Naive thymus-derived CD4-positive, alpha-beta T cell (primary cell): ENCODE measurements at regions not wholly inside any gene's neighbourhood (a gene's known extent, or its start where the extent isn't known, plus 50 kb on each side); places are given as distances from the start of the nearest gene placed in this dataset.
"Not testable (repeated sequence)": the region's sequence is repeated elsewhere in the genome, so short reads cannot be mapped to it uniquely, and the experiment has no call there.

Experiments
- ATAC-seq: fragments of 150-1000 bp; cut with Tn5 transposase; 2 replicates; pipeline ENCODE4 v1.10.0; 2021; ENCODE audit warnings: mild to moderate bottlenecking, moderate library complexity
- CTCF ChIA-PET: fragments of 350-600 bp; sonication (Branson Sonifier 250); formaldehyde crosslinking; loops from one replicate; lab custom pipeline; 2021; ENCODE audit warnings: antibody characterized with exemption; lab: Charles Lee
- POLR2A ChIA-PET: fragments of 350-600 bp; sonication (Branson Sonifier 250); formaldehyde crosslinking; loops from one replicate; lab custom pipeline; 2021; ENCODE audit warnings: antibody characterized with exemption, inconsistent platforms; lab: Charles Lee
- DNase-seq, 9 donors: peaks; one replicate each; pipeline versions ENCODE4 v3.0.0 to v3.0.0-alpha.2; 2020 to 2022; ENCODE audit warnings: mixed read lengths in 1 of 9
- H3K27ac ChIP-seq: one replicate; pipeline ENCODE4 v1.7.0; 2013; ENCODE audit warnings: mild to moderate bottlenecking, low read depth, low read length, moderate library complexity
- H3K27me3 ChIP-seq, 2 donors: one replicate each; pipeline ENCODE4 v1.7.0; 2013; ENCODE audit warnings: low read length in 2 of 2, mild to moderate bottlenecking in 2 of 2, moderate library complexity in 2 of 2; ENCODE audit not compliant: control insufficient read depth in 2 of 2, insufficient read depth in 2 of 2
- H3K36me3 ChIP-seq, 3 experiments: 1 replicate in 2 of 3; 2 replicates in 1 of 3; pipeline ENCODE4 v1.7.0; 2013; ENCODE audit warnings: low read length in 3 of 3, mild to moderate bottlenecking in 3 of 3, moderate library complexity in 1 of 3; ENCODE audit not compliant: insufficient read depth in 3 of 3, control insufficient read depth in 2 of 3
- H3K4me1 ChIP-seq, 2 donors: one replicate each; pipeline ENCODE4 v1.7.0; 2013; ENCODE audit warnings: low read length in 2 of 2, mild to moderate bottlenecking in 2 of 2, moderate library complexity in 1 of 2; ENCODE audit not compliant: control insufficient read depth in 2 of 2, insufficient read depth in 2 of 2
- H3K4me3 ChIP-seq: 2 replicates; pipeline ENCODE4 v1.7.0; 2013; ENCODE audit warnings: mild to moderate bottlenecking, low read length
- H3K9me3 ChIP-seq, 3 experiments: 1 replicate in 2 of 3; 2 replicates in 1 of 3; pipeline ENCODE4 v1.7.0; 2013; ENCODE audit warnings: low read length in 3 of 3; ENCODE audit not compliant: control insufficient read depth in 2 of 3
- H3K27ac Mint-ChIP-seq, 9 donors: one replicate each; pipeline ENCODE4 v1.8.0; 2020 to 2022; ENCODE audit warnings: mixed read lengths in 9 of 9, mild to moderate bottlenecking in 8 of 9, moderate library complexity in 5 of 9, inconsistent platforms in 2 of 9
- H3K27me3 Mint-ChIP-seq, 5 donors: one replicate each; pipeline ENCODE4 v1.8.0; 2021 to 2022; ENCODE audit warnings: mixed read lengths in 5 of 5, mild to moderate bottlenecking in 1 of 5
- H3K36me3 Mint-ChIP-seq, 5 donors: one replicate each; pipeline ENCODE4 v1.8.0; 2020 to 2022; ENCODE audit warnings: mixed read lengths in 5 of 5, mild to moderate bottlenecking in 3 of 5, inconsistent platforms in 1 of 5
- H3K4me1 Mint-ChIP-seq, 7 donors: one replicate each; pipeline ENCODE4 v1.8.0; 2020 to 2022; ENCODE audit warnings: mixed read lengths in 7 of 7, mild to moderate bottlenecking in 3 of 7, inconsistent platforms in 1 of 7
- H3K4me3 Mint-ChIP-seq, 10 donors: one replicate each; pipeline ENCODE4 v1.8.0; 2020 to 2022; ENCODE audit warnings: mild to moderate bottlenecking in 10 of 10, mixed read lengths in 10 of 10, moderate library complexity in 6 of 10, inconsistent platforms in 2 of 10
- H3K9me3 Mint-ChIP-seq, 11 donors: one replicate each; pipeline ENCODE4 v1.8.0; 2020 to 2022; ENCODE audit warnings: mixed read lengths in 11 of 11, mild to moderate bottlenecking in 4 of 11, inconsistent platforms in 1 of 11, moderate library complexity in 1 of 11
- intact Hi-C, 2 donors: fragments of 100-400 bp; cut with micrococcal nuclease; formaldehyde crosslinking; loops; one replicate each; pipeline ENCODE4 v1.15.1; 2023

DNA sequence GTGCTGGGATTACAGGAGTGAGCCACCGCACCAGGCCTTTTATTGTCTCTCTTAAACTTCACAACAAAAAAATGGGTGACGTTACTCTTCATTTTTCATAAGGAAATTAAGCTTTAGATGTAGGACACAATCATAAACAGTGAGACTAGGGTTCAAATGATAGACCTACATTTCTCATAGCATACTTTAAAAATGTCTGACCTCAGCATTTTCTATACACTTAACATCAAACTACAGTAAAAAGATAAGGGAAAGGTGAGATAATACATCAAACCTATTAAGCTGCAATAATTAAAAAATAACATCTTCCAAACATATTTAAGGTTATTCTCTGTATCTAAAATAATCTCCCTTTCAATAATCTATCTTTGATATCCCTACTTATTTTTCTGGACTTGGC, 914.2 kb downstream of the FAM181B start:
- Mint-ChIP-seq H3K36me3 (no peaks in the 10 kb centered on the region), H3K4me3 (no peak overlapping the region), H3K27ac (no peak overlapping the region), H3K4me1 (peaks cover 0 to 14% (median 7%) of the 10 kb centered on the region in 7 donors), H3K9me3 (no peaks in the 10 kb centered on the region), H3K27me3 (no peaks in the 10 kb centered on the region)
- ATAC-seq (no peak), DNase-seq (no peak)
- Histone ChIP-seq H3K27ac (no peak overlapping the region), H3K27me3 (no peaks in the 10 kb centered on the region), H3K9me3 (no peaks in the 10 kb centered on the region), H3K36me3 (no peaks in the 10 kb centered on the region), H3K4me3 (no peak overlapping the region), H3K4me1 (no peaks in the 10 kb centered on the region)
- intact Hi-C loops = no loop called here
- POLR2A ChIA-PET = no interaction called here
- CTCF ChIA-PET = no interaction called here

DNA sequence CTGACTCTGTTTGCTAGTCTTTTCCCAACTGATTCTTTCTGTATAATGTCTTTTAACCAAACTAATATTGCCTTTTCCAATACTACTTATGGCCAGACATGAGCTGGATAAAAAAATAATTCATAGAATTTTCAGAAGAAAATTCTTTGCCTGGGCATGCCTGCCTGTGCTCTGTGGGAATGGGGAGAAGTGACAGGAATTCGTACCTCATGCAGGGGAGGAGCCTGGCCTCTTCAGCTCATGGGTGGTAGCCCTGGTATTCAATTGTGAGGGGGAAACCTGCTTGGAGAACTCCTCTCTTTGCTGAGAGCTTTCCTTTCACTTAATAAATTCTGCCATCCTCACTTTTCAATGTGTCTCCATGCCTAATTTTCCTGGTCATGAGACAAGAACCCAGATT, 928.8 kb downstream of the FAM181B start:
- Mint-ChIP-seq H3K27ac (no peak overlapping the region), H3K36me3 (peaks cover 0 to 4% (median 4%) of the 10 kb centered on the region in 5 donors), H3K4me3 (no peak overlapping the region), H3K27me3 (no peaks in the 10 kb centered on the region), H3K4me1 (peaks cover 0 to 12% (median 0%) of the 10 kb centered on the region in 7 donors), H3K9me3 (peaks cover 2 to 11% (median 5%) of the 10 kb centered on the region in 11 donors)
- Histone ChIP-seq H3K27me3 (no peaks in the 10 kb centered on the region), H3K36me3 (no peaks in the 10 kb centered on the region), H3K4me1 (no peaks in the 10 kb centered on the region), H3K9me3 (no peaks in the 10 kb centered on the region), H3K4me3 (no peak overlapping the region), H3K27ac (no peak overlapping the region)
- ChIA-PET POLR2A (interaction anchor here (0.6 kb wide), 1 partner anchor 14 kb away, joined by 6 read pairs; no protein-coding TSS in a partner anchor), CTCF (no interaction called here)
- DNase-seq (no peak), ATAC-seq (no peak)
- intact Hi-C loops = no loop called here

GRCh38 chr11:81802591-81802990, 931.1 kb downstream of the FAM181B start:
- Histone ChIP-seq H3K4me3 (no peak overlapping the region), H3K36me3 (no peaks in the 10 kb centered on the region), H3K4me1 (no peaks in the 10 kb centered on the region), H3K9me3 (no peaks in the 10 kb centered on the region), H3K27ac (no peak overlapping the region), H3K27me3 (no peaks in the 10 kb centered on the region)
- Mint-ChIP-seq H3K27ac (no peak overlapping the region), H3K9me3 (peaks cover 2 to 13% (median 6%) of the 10 kb centered on the region in 11 donors), H3K4me1 (peaks cover 0 to 25% (median 0%) of the 10 kb centered on the region in 7 donors), H3K4me3 (no peak overlapping the region), H3K27me3 (no peaks in the 10 kb centered on the region), H3K36me3 (peaks cover 0 to 10% (median 4%) of the 10 kb centered on the region in 5 donors)
- intact Hi-C loops = no loop called here
- DNase-seq (no peak), ATAC-seq (no peak)
- CTCF ChIA-PET = no interaction called here
- POLR2A ChIA-PET = no interaction called here

DNA sequence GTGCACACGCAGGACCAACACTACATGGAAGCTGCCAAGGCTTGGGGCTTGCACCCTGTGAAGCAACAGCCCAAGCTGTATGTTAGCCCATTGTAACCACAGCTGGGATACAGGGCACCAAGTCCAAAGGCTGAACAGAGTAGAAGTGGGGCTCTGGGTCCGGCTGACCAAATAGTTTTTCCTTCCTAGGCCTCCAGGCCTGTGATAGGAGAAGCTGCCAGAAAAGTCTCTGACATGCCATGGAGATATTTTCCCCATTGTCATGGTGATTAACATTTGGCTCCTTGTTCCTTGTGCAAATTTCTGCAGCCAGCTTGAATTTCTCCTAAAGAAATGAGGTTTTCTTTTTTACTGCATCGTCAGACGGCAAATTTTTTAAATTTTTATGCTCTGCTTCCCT, 941.2 kb downstream of the FAM181B start:
- CTCF ChIA-PET = no interaction called here
- no peaks in the 10 kb centered on the region for H3K27me3 Mint-ChIP-seq
- intact Hi-C loops = no loop called here
- H3K9me3 Mint-ChIP-seq = peaks cover 0 to 2% (median 0%) of the 10 kb centered on the region in 11 donors
- Histone ChIP-seq H3K4me3 (no peak overlapping the region), H3K27me3 (no peaks in the 10 kb centered on the region), H3K9me3 (no peaks in the 10 kb centered on the region), H3K4me1 (peaks cover 0 to 7% of the 10 kb centered on the region in 2 donors), H3K27ac (no peak overlapping the region), H3K36me3 (no peaks in the 10 kb centered on the region)
- H3K27ac Mint-ChIP-seq = no peak overlapping the region
- DNase-seq = no peak
- H3K4me3 Mint-ChIP-seq = no peak overlapping the region
- no peak for ATAC-seq
- H3K4me1 Mint-ChIP-seq = peaks cover 5 to 14% (median 8%) of the 10 kb centered on the region in 7 donors
- POLR2A ChIA-PET = interaction anchor here (0.6 kb wide), 1 partner anchor 873 kb away, joined by 4 read pairs; no protein-coding TSS in a partner anchor
- no peaks in the 10 kb centered on the region for H3K36me3 Mint-ChIP-seq

GRCh38 chr11:81787584-81788049, 946.0 kb downstream of the FAM181B start:
- POLR2A ChIA-PET = no interaction called here
- Mint-ChIP-seq H3K4me3 (no peak overlapping the region), H3K9me3 (peaks cover 0 to 2% (median 0%) of the 10 kb centered on the region in 11 donors)

GRCh38 chr11:81772166-81772565, 961.5 kb downstream of the FAM181B start:
- ChIA-PET POLR2A (no interaction called here), CTCF (no interaction called here)
- H3K27ac ChIP-seq = no peak overlapping the region
- Mint-ChIP-seq H3K9me3 (no peaks in the 10 kb centered on the region), H3K4me3 (no peak overlapping the region), H3K4me1 (no peaks in the 10 kb centered on the region), H3K27ac (no peak overlapping the region), H3K36me3 (no peaks in the 10 kb centered on the region), H3K27me3 (peaks cover 0 to 5% (median 0%) of the 10 kb centered on the region in 5 donors)
- no peaks in the 10 kb centered on the region for H3K27me3 ChIP-seq
- intact Hi-C loops = no loop called here
- H3K4me3 ChIP-seq = no peak overlapping the region
- H3K9me3 ChIP-seq = no peaks in the 10 kb centered on the region
- DNase-seq = no peak
- no peaks in the 10 kb centered on the region for H3K4me1 ChIP-seq
- ATAC-seq = no peak
- H3K36me3 ChIP-seq = no peaks in the 10 kb centered on the region

More at GRCh38 chr11:81787584-81788049, 946.0 kb downstream of the FAM181B start:
- Histone ChIP-seq H3K4me3 (no peak overlapping the region), H3K9me3 (no peaks in the 10 kb centered on the region), H3K27me3 (no peaks in the 10 kb centered on the region), H3K36me3 (no peaks in the 10 kb centered on the region), H3K4me1 (peaks cover 0 to 7% of the 10 kb centered on the region in 2 donors), H3K27ac (no peak overlapping the region)
- CTCF ChIA-PET = interaction anchor here (0.7 to 2.1 kb wide), 9 partner anchors 10 to 907 kb away, joined by 3 to 13 read pairs (median 4); no protein-coding TSS in a partner anchor
- Mint-ChIP-seq H3K27me3 (no peaks in the 10 kb centered on the region), H3K4me1 (peaks cover under 1 to 16% (median 9%) of the 10 kb centered on the region in 7 donors), H3K27ac (peak overlapping the region in 1 of 9 donors; percentile 51), H3K36me3 (no peaks in the 10 kb centered on the region)
- DNase-seq (peak in 7 of 9 donors; percentile 11 to 54 (median 46)), ATAC-seq (peak; percentile 48)
- intact Hi-C loops = loop anchor here (1.0 to 10.0 kb wide), 8 partner anchors 82 to 442 kb away; no protein-coding TSS in a partner anchor

- H3K9me3 ChIP-seq, POLR2A ChIA-PET, H3K27ac Mint-ChIP-seq, H3K4me1 ChIP-seq, H3K27me3 Mint-ChIP-seq, H3K27me3 ChIP-seq, H3K36me3 Mint-ChIP-seq, H3K4me3 ChIP-seq, DNase-seq, H3K27ac ChIP-seq, H3K4me1 Mint-ChIP-seq, H3K9me3 Mint-ChIP-seq, H3K36me3 ChIP-seq, H3K4me3 Mint-ChIP-seq, ATAC-seq, CTCF ChIA-PET, intact Hi-C loops: not testable (repeated sequence)
Measured at GRCh38 chr11:81769906-81770305, 963.8 kb downstream of the FAM181B start.
